ENCODE measurements at regions not wholly inside any gene's neighbourhood (a gene's known extent, or its start where the extent isn't known, plus 50 kb on each side); places are given as distances from the start of the nearest gene placed in this dataset.

GRCh38 chr2:120401275-120402066 is 55.5 kb downstream of the INHBB start:
- DNase-seq = no peak

- DNase-seq = no peak
Observed at GRCh38 chr2:120402067-120402433, 56.1 kb downstream of the INHBB start.

- DNase-seq = no peak
Observed at GRCh38 chr2:120402508-120402907, 56.6 kb downstream of the INHBB start.

- no peak for DNase-seq
Observed at GRCh38 chr2:120403261-120403660, 57.3 kb downstream of the INHBB start.

GRCh38 chr2:120403676-120404075 is 57.7 kb downstream of the INHBB start:
- no peak for DNase-seq

GRCh38 chr2:120404274-120404673 is 58.3 kb downstream of the INHBB start:
- no peak for DNase-seq

GRCh38 chr2:120404941-120405758 is 59.2 kb downstream of the INHBB start:
- no peak for DNase-seq

GRCh38 chr2:120405759-120406099 is 59.8 kb downstream of the INHBB start:
- DNase-seq = no peak

- DNase-seq = no peak
Observed at GRCh38 chr2:120406566-120406965, 60.6 kb downstream of the INHBB start.

- no peak for DNase-seq
Observed at GRCh38 chr2:120410487-120410886, 64.6 kb downstream of the INHBB start.

GRCh38 chr2:120415060-120415459 is 69.1 kb downstream of the INHBB start:
- no peak for DNase-seq

GRCh38 chr2:120415728-120416509 is 70.0 kb downstream of the INHBB start:
- DNase-seq = no peak

- no peak for DNase-seq
Observed at GRCh38 chr2:120418174-120418787, 72.3 kb downstream of the INHBB start.

- DNase-seq = no peak
Observed at GRCh38 chr2:120419073-120419472, 73.1 kb downstream of the INHBB start.

- DNase-seq = no peak
Observed at GRCh38 chr2:120419955-120420354, 74.0 kb downstream of the INHBB start.

GRCh38 chr2:120421126-120421829 is 75.3 kb downstream of the INHBB start:
- no peak for DNase-seq

GRCh38 chr2:120421830-120422175 is 75.9 kb downstream of the INHBB start:
- no peak for DNase-seq

- DNase-seq = no peak
Observed at GRCh38 chr2:120422465-120423160, 76.7 kb downstream of the INHBB start.

- no peak for DNase-seq
Observed at GRCh38 chr2:120423167-120423943, 77.4 kb downstream of the INHBB start.

GRCh38 chr2:120424274-120424796 is 78.4 kb downstream of the INHBB start:
- no peak for DNase-seq

GRCh38 chr2:120425014-120425413 is 79.1 kb downstream of the INHBB start:
- no peak for DNase-seq
